ENCODE measurements at regions not wholly inside any gene's neighbourhood (a gene's known extent, or its start where the extent isn't known, plus 50 kb on each side); places are given as distances from the start of the nearest gene placed in this dataset.

DNA sequence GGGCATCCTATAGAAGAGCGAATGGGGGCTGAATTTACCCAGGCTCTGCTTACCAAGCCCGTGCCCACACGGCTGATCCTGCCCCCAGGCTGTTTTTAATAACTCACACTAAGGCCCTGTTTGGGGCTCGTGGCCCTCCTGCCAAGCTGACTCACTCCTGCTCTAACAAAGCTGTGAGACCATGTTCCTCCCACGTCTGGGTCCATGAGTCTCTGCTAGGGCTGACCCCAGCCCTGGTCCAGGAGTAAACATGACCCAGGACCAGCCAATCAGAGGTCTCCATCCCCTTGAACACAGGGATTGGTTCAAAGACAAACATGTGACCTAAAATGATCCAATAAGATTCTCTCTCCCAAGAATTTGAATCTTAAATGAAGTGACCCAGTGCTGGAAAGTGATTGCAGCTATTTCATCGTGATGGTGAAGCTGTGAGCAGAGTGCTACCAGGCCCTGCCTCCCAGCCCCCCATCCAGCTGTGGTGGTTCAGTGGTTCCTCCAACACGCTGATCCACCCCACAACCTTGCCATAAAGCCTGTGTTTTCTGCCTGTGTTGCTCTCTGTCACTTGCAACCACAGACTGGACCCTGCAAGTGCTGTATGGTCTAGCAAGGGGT is 57.2 kb downstream of the C16orf82 start:
- DNase-seq (ENCODE audit: low read depth) = peak; percentile 56

DNA sequence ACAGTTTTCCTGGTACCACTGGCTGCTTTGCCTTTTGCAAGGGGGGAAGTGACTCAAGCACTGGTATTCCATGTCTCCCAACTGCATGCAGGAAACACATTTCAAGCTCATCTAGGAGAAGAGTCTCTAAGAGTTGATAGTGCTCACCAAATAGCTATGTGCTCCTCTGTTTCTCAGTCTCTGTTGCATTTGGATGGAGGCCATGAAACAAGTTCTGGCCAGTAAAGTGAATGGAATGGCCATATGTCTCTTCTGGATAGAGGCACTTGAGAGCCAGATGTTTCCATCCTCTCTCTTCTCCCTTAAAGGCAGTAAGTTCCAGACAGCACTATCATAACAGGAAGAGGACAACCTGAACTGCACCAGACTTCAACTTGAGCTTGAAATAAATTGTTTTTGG is 60.6 kb downstream of the C16orf82 start:
- no peak for DNase-seq (ENCODE audit: low read depth)

DNA sequence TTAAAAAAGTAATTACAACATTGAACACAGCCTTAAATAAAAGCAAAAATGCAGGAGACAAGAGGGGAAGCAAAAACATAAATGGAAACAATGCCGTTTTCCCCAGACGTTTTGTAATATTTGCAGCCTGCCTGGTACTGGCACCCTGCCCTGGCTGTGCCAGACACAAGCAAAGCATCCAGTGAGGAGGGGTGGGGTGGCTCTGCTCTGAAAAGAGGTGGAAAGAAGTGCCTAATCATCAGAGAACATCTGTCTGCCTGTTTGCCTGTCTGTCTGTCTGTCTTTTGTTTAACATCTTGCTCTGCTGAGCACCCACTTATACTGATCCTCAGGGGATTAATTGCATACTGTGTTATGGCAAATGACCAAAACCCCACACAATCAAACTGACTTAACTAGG is 62.7 kb downstream of the C16orf82 start:
- DNase-seq (ENCODE audit: low read depth) = no peak

DNA sequence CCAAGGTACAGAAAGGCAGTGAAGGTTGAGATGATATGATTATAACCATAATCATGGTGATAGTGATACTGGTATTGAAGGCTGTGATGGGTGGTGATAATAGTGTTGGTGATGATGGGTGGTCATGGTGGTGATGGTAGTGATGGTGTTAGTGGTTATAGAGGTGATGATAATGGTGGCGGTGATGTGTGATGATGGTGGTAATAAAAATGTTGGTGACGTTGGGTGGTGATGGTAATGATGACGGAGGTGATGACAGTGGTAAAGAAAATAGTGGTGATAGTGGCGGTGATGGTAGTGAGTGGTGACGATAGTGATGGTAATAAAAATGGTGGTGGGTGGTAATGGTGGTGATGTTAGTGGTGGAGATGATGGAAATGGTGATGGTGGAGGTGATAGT is 65.1 kb upstream of the KDM8 start:
- DNase-seq (ENCODE audit: low read depth) = no peak

DNA sequence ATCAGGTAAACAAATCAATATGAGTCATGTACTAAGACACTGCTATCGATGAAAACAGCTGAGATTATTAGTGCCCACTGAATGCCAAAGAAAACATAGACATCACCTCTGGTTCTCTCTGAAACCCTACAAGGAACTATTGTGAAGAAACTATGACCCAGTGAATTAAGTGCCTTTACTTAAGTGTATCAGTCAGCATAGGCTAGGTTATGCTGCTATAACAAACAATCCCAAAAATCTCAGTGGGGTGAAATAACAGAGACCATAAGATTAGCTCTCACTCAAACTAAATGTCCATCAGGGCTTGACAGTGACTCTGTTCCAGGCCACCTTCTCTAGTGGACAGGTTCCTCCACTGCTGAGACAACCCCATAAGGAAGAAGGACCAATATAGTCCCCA is 57.7 kb upstream of the KDM8 start:
- no peak for DNase-seq (ENCODE audit: low read depth)

DNA sequence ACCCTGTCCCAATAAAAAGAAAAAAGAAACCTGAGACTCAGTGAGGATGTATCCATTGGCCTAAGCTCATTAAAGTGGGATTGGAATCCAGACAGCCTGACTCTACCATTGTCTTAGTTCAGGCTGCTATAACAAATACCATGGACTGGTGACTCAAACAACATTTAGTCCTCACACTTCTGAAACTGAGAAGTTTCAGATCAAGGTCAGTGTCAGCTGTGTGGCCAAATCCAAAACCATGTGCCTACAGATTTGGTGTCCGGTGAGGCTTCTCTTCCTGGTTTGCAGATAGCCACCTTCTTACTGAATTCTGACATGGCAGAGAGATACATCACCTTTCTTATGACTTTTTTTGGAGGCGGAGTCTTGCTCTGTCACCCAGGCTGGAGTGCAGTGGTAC is 53.3 kb upstream of the KDM8 start:
- DNase-seq (ENCODE audit: low read depth) = no peak

DNA sequence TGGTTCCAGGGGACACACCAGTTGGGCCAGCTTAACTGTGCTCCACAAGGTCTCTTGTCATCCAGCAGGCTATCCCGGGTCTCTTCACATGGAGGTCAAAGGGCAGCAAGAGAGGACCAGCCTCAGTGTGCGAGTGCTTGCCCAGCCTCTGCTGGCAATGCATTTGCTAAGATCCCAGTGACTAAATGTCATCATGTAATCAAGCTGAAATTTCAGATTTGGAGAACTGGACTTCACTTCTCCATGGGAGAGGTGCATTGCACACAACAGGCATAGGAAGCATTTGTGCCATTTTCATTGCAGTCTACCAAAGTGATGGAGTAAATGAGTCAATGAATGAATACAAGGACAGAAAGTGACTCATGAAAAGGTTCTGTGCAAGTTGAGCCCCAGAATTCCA is 51.2 kb upstream of the KDM8 start:
- no peak for DNase-seq (ENCODE audit: low read depth)

DNA sequence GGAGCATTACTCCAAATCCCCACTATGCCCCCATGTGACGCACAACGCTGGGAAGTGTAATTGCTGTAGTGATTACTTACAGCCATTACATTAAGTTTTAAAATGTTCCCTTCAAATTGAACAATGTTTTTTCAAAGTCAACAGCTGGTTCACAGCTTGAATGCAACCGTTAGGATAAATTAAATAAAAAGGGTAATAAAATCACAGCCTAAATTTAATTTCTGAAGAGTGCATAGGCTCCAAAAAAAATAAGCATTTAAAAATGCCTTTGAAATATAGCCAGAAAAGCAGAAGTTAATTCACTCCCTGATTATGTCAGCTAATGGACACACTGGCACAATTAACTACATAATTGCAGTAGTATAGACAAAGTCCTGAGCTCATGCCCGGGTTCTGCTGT is 50.5 kb upstream of the KDM8 start:
- no peak for DNase-seq (ENCODE audit: low read depth)

Measured in M059J (cell line).